RPMI8226 (cell line): ENCODE measurements at regions not wholly inside any gene's neighbourhood (a gene's known extent, or its start where the extent isn't known, plus 50 kb on each side); places are given as distances from the start of the nearest gene placed in this dataset.

Source experiments
- DNase-seq: peaks from one replicate; pipeline ENCODE4 v3.0.0-alpha.2; 2015

- no peak for DNase-seq
These were observed 79.1 kb downstream of the TRIB2 start for GRCh38 chr2:12795851-12796250.

GRCh38 chr2:12796657-12797056, 79.9 kb downstream of the TRIB2 start:
- DNase-seq, result no peak

GRCh38 chr2:12797815-12798214, 81.1 kb downstream of the TRIB2 start:
- DNase-seq, result no peak

GRCh38 chr2:12803607-12804006, 86.9 kb downstream of the TRIB2 start:
- DNase-seq, result no peak

GRCh38 chr2:12804091-12804856, 87.5 kb downstream of the TRIB2 start:
- DNase-seq, result no peak

- DNase-seq, result no peak
These were observed 88.3 kb downstream of the TRIB2 start for GRCh38 chr2:12805033-12805432.

GRCh38 chr2:12806549-12807242, 90.0 kb downstream of the TRIB2 start:
- DNase-seq, result no peak

GRCh38 chr2:12807907-12808810, 91.4 kb downstream of the TRIB2 start:
- no peak for DNase-seq

- no peak for DNase-seq
These were observed 92.8 kb downstream of the TRIB2 start for GRCh38 chr2:12809526-12809925.

GRCh38 chr2:12811916-12812315, 95.2 kb downstream of the TRIB2 start:
- DNase-seq, result no peak

GRCh38 chr2:12813166-12813565, 96.4 kb downstream of the TRIB2 start:
- DNase-seq, result no peak

GRCh38 chr2:12816379-12817306, 99.9 kb downstream of the TRIB2 start:
- DNase-seq, result no peak

- DNase-seq, result no peak
These were observed 101.1 kb downstream of the TRIB2 start for GRCh38 chr2:12817870-12818269.

GRCh38 chr2:12818416-12819102, 101.8 kb downstream of the TRIB2 start:
- no peak for DNase-seq

GRCh38 chr2:12819103-12819475, 102.4 kb downstream of the TRIB2 start:
- no peak for DNase-seq

- no peak for DNase-seq
These were observed 103.0 kb downstream of the TRIB2 start for GRCh38 chr2:12819721-12820120.

GRCh38 chr2:12821656-12822055, 104.9 kb downstream of the TRIB2 start:
- no peak for DNase-seq

- DNase-seq, result no peak
These were observed 107.6 kb downstream of the TRIB2 start for GRCh38 chr2:12824351-12824777.

- DNase-seq, result no peak
These were observed 108.1 kb downstream of the TRIB2 start for GRCh38 chr2:12824778-12825379.

- no peak for DNase-seq
These were observed 110.0 kb downstream of the TRIB2 start for GRCh38 chr2:12826781-12827180.

GRCh38 chr2:12827721-12828120, 111.0 kb downstream of the TRIB2 start:
- no peak for DNase-seq
